Iris pigment epithelial cell (primary cell): ENCODE measurements at regions not wholly inside any gene's neighbourhood (a gene's known extent, or its start where the extent isn't known, plus 50 kb on each side); places are given as distances from the start of the nearest gene placed in this dataset.

Source experiments
- DNase-seq: peaks from one replicate; pipeline ENCODE4 v3.0.0-alpha.2; 2011; ENCODE audit warnings: low read depth

GRCh38 chr15:96672629-96673028, 342.1 kb downstream of the NR2F2 start:
- DNase-seq: no peak

DNA sequence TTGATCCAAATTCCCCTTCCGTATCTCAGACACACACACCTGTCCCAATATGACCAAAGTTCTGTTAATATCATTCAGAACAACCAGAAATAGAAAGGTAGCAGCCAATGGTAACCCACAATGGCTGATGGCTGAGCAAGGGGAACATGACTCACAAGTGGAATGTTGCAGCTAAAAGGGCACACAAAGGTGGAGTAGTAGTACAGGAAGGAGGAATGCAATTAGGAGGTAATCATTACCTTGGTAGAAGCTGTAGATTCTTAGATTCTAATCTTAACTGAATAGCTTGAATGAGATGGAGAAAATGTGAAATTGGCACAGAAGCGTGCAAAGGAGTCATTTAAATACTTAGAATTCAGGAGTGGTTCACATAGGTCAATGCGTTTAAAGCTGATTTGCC, 347.9 kb downstream of the NR2F2 start:
- no peak for DNase-seq

DNA sequence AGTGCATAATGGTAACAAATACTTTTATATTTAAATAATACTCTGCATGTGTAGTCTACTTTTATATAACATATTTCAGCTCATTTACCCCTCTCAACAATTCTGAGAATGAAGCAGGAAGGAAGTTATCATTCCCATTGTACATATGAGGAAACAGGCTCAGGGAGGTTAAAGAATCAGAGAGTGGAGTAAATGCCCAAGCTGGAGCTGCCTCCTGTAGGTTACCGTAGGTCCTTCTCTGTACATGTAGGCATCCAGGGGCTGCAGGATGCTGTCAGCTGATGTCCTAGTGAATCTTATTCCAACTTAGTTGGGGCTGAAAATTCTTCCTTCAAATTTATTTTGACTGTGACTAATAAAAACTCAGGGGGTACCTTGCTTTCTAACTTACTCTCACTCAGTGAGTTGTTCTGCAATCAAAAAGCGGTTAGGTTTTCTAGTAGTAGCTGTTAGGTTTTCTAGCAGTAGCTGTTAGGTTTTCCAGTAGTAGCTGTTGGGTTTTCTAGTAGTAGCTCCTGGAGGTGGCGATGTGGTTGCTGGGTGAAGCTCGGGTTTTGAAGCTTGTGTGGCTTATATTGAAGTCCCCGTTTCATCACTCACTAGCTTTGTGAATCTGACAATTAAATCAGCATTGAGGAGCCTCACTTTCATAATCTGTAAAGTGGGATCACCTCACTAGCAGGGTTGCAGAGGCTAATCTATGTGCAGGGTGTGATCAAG, 357.0 kb downstream of the NR2F2 start:
- DNase-seq: no peak

GRCh38 chr15:96690733-96691132, 360.2 kb downstream of the NR2F2 start:
- no peak for DNase-seq

- no peak for DNase-seq
These were observed 362.3 kb downstream of the NR2F2 start for GRCh38 chr15:96692826-96693225.

GRCh38 chr15:96693515-96693914, 363.0 kb downstream of the NR2F2 start:
- DNase-seq: no peak

DNA sequence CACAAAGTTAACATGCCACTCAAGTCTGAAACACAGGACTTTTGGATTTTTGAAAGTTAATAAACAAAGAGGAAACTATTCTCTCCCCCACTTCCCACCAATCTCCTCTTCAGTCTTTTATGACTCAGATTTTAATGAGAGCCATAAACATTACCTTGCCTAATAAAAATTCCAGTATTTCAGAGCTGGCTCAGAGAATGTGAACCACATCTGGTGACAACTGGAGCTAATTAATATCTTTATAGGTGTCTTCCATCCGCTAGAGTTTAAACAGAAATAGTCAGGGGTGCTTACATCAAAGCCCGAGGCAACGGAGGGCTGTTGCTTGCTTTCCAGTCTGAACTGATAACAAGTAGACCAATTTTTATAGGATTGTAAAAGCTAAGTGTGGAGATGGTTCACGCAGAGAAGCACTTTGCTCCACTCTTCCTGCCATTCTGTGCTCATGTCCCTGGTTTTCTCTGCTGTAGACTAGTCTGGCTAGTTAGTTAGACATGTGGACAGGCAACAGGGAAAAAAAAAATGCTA, 363.6 kb downstream of the NR2F2 start:
- no peak for DNase-seq

DNA sequence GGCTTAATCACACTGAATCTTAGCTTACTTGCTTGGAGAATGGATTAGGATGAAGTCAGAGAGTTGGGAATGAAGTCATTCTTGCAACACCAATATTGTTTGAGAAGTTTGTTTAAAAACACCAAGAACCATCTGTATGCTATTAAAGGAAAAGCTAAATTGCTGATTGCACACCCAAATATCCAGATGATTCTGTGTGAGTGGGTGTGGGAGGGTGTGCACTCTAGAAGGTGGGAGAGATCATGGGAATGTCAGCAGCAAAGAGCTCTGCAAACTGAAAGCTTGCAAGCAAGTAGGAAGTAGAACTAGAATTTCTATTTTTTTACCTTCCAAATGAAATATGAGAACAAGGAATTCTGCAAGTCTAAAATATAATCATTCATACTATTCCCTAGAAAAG, 364.9 kb downstream of the NR2F2 start:
- DNase-seq: no peak

DNA sequence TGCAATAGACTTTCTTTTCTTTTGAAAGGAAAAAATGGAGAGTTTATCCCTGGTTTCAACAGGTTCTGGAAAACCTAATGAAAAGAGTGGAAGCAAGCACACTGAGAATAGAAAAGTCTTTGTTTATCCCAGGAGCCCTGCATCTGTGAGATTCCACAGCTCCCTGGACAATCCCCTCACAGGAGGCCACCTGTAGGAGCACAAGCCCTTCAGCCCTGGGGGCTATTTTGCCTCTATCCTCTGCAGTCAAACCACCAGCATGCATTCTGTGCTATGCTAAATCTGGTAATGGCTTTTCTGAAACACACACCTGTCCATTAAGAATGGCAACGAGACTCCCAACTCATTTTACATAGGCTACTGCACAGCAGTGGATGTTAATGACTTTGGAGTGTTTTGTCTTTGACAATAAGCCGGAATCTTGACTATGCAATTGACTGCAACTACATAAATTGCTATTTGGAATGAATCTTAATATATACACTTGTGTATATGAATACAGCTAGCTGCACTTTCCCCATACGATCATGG, 369.4 kb downstream of the NR2F2 start:
- no peak for DNase-seq

GRCh38 chr15:96700555-96700954, 370.1 kb downstream of the NR2F2 start:
- DNase-seq: no peak

GRCh38 chr15:96701443-96701842, 370.9 kb downstream of the NR2F2 start:
- DNase-seq: no peak

GRCh38 chr15:96701877-96702276, 371.4 kb downstream of the NR2F2 start:
- DNase-seq: no peak

DNA sequence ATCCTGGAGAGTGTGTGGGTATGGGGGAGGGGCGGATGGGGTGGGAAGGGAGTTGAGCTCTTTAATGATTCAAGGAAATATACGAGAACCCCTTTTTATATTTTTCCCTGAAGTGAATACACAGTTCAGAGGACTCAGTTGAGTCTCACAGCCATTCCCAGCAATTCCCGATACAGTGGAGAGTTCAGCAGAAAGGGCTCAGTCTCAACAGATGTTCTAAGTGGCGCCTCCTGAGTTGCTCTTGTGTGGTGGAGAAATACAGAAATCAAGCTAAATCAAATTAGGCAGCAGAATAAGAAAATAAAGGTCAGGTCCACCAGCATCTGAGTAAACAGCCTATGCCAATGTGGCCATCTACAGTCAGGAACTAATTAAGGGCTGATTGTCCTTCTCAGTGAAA, 372.1 kb downstream of the NR2F2 start:
- DNase-seq: no peak

DNA sequence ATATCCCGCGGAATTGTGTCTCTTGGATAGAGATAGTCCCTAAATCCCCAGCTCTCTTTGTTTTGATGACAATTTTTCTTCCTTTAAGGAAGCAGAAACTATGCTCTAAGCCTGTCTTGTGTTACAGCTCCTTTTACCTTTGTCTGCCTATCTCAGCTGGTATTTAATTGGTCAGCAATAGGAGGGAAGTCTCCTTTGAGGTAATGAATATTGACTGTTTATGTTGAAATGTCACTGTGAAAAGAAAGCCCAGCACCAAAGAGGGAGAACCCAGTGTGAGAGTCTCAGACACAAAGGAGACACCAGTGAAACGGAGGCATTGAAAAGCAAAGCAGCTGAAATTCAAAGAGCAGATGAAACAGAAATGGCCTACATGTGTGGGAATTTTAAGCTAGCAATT, 372.6 kb downstream of the NR2F2 start:
- DNase-seq: no peak

DNA sequence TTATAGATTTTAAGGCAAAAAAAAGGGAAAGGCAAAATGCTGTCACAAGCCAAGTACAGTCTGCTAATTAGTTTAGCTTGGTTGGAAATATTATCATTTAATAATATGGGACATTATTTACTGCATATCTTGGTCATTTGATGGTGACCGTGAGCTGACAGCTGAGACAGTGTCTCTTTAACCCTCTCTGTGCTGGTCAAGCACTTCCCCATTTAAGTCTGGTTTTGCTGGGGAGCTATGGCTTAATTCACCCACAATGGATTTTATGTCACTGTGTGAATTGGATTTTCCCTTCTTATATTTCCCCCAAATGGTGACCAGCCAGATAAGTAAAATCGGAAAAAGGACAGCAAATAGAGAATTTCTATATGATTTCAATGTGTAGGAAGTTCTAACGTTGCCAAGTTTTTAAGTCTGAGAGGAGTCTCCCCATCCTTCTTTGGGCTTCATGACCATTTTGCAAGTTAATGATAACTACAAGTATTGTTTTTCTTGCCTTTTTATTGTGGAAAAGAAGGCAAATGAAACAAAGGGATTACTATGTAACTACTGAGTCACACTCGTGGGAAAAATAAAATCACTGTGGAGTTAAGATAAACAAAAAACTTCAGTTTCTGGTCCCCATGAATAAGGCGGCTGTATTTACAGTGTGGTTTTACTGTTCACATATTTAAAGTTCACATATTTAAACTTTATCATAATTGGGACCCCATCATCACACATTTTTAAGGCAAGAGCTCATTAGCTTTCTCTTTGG, 373.5 kb downstream of the NR2F2 start:
- no peak for DNase-seq

DNA sequence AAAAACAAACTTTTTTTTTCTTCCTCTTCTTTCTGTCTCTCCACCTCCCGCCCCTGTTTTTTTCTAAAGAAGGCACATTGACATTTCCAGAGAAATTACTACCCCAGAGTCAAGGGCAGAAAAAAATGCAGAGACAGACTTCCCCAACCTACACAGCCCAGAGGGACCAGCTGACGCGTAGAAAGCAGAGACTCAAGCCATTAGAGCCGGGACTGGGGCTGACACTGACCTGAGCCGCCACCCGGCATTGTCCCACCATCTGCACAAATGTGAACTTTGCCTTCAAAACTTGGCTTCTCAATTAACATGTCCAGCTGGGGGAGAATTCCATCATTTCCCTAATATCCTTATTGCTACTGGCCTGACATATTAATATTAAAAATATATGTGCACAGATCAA, 385.6 kb downstream of the NR2F2 start:
- no peak for DNase-seq

DNA sequence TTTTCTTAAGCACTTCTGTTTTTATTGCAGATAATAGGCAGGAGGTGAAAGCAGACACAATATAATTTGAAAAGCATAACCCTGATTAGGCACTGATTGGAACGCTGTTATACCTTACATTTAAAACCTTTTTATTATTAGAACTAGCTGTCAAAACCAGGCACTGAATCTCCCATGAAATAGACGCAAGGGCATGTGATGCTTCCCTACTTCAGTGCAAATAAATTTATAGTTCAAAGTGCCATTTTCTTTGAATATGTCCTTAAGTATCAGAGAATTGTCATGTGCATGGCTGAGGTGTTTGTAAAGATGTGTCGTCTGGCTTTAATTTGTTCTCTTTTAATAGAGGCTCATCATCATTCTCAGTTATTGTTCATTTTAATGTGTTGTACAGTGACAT, 386.0 kb downstream of the NR2F2 start:
- DNase-seq: no peak

- DNase-seq: no peak
These were observed 389.8 kb downstream of the NR2F2 start for GRCh38 chr15:96720251-96720650.

GRCh38 chr15:96720656-96721055, 390.2 kb downstream of the NR2F2 start:
- no peak for DNase-seq

GRCh38 chr15:96728591-96728990, 398.1 kb downstream of the NR2F2 start:
- DNase-seq: no peak

DNA sequence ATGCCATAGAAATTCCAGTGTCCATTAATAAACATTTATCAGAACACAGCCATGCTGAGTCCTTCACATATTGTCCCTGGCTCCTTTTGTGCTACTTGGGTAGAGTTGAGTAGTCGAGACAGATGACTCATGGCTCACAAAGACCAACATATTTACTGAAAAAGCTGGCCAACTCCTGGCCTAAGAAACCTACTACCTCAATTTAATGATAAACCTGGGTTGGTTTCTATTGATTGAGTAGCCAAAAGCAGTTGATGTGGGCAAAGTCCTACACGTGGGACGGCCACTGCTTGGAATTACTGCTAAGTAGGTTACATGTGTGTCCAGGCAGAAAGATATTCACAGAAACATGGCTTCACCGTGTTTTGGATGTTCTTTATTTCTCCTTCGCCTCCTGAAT, 402.2 kb downstream of the NR2F2 start:
- DNase-seq: no peak

DNA sequence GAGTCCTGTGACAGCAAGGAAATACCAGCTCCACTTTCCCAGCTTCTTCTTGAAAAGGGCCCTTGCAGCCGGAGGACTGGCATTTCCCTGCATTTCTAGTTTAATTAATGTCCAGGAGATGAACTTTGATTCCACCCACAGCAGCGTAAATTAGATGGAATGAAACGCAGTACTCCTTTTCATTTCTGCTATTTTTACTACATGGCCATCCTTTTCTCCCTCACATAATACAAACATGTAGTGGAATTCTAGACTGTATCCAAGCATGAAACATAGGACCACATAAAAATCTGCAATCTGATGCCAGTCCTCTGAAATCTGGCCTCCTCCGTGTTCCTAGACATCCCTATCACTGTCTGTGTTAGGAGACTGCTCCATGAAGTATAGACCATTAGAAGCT, 403.2 kb downstream of the NR2F2 start:
- no peak for DNase-seq

DNA sequence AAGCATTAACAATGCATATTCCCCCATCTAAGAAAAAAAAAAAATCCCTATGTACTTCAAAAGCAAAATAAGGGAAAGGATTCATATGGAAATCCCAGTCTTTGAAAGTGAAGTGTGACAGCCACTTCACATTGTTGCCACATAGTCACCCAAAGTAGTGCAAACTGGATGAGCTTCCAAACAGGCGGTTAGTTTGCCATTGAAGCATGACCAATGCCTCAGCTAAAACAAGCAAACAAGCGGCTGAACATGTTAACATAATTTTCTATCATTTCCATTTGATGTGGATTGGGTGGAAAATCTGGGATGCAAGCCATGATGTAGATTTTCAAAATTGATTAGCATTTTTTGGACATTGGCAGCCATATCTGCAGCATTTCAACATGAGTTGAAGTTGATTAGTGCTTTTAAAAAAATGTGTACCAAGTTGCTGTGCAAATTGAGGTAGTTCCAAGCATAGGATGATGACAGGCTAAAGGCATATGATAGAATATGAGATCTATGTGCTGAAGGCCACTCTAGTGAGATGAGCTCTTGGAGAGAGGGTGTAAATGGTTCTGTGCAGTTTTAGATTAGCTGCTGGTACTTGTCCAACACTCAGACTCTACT, 405.2 kb downstream of the NR2F2 start:
- DNase-seq: no peak
